Small intestine (tissue), 7 donors: ENCODE measurements at regions not wholly inside any gene's neighbourhood (a gene's known extent, or its start where the extent isn't known, plus 50 kb on each side); places are given as distances from the start of the nearest gene placed in this dataset.

Experiments used
- DNase-seq, 2 donors: peaks; one replicate each; pipeline versions ENCODE4 v3.0.0 to v3.0.0-alpha.2; 2013
- FAIRE-seq: peaks from 2 replicates; lab custom pipeline; 2012; peaks lifted over from hg19 to GRCh38; lab: Jason Lieb, UNC
- H3K27ac ChIP-seq, 3 donors: one replicate each; pipeline ENCODE4 v1.5.1; 2013; ENCODE audit warnings: low read length in 2 of 3, mild to moderate bottlenecking in 2 of 3, control low read depth in 1 of 3, inconsistent platforms in 1 of 3, low read depth in 1 of 3, moderate library complexity in 1 of 3
- H3K27me3 ChIP-seq, 3 donors: one replicate each; pipeline ENCODE4 v1.6.1; 2013; ENCODE audit warnings: low read length in 3 of 3, inconsistent platforms in 1 of 3; ENCODE audit not compliant: control insufficient read depth in 3 of 3, insufficient read depth in 3 of 3
- H3K36me3 ChIP-seq, 3 donors: one replicate each; pipeline ENCODE4 v1.6.1; 2013; ENCODE audit warnings: low read length in 3 of 3, inconsistent platforms in 1 of 3, low read depth in 1 of 3, mild to moderate bottlenecking in 1 of 3, moderate library complexity in 1 of 3; ENCODE audit not compliant: control insufficient read depth in 3 of 3, insufficient read depth in 2 of 3
- H3K4me1 ChIP-seq, 3 donors: one replicate each; pipeline ENCODE4 v1.6.1; 2013; ENCODE audit warnings: low read length in 2 of 3, inconsistent platforms in 1 of 3, low read depth in 1 of 3, mild to moderate bottlenecking in 1 of 3, moderate library complexity in 1 of 3; ENCODE audit not compliant: control insufficient read depth in 3 of 3, insufficient read depth in 2 of 3
- H3K4me3 ChIP-seq, 3 donors: one replicate each; pipeline ENCODE4 v1.5.1; 2013; ENCODE audit warnings: low read length in 3 of 3, control low read depth in 1 of 3, inconsistent platforms in 1 of 3, low read depth in 1 of 3, mild to moderate bottlenecking in 1 of 3, moderate library complexity in 1 of 3
- H3K9me3 ChIP-seq, 2 donors: one replicate each; pipeline ENCODE4 v1.6.1; 2013; ENCODE audit warnings: low read depth in 1 of 2, low read length in 1 of 2; ENCODE audit not compliant: control insufficient read depth in 2 of 2, insufficient read depth in 1 of 2
- WGBS, 3 donors: extraction: QIAGEN DNeasy Blood & Tissue Kit; methylation state at CpG; one replicate each; pipeline ENCODE4 v1.1.7; 2013; 5-methylcytosine and 5-hydroxymethylcytosine counted together
- donor health status: healthy with polysubstance abuse.
- donor health status: control.
- donor health status: control.
- donor health status: Bipolar disorder and iron deficiency.
- donor health status: healthy.

GRCh38 chr5:145471026-145471425, 364.1 kb downstream of the PRELID2 start:
- Histone ChIP-seq H3K36me3 (no peaks in the 10 kb centered on the region), H3K27ac (peak overlapping the region in 1 of 3 donors; percentile 19), H3K9me3 (no peaks in the 10 kb centered on the region), H3K27me3 (no peaks in the 10 kb centered on the region), H3K4me1 (peaks cover 0 to 13% (median 3%) of the 10 kb centered on the region in 3 donors), H3K4me3 (no peak overlapping the region)
- DNase-seq (peak; percentile 24 to 53), FAIRE-seq (no peak)

GRCh38 chr5:145470396-145470979, 364.7 kb downstream of the PRELID2 start:
- Histone ChIP-seq H3K36me3 (no peaks in the 10 kb centered on the region), H3K4me3 (no peak overlapping the region), H3K27me3 (no peaks in the 10 kb centered on the region), H3K27ac (no peak overlapping the region), H3K4me1 (peaks cover 3 to 16% (median 3%) of the 10 kb centered on the region in 3 donors), H3K9me3 (no peaks in the 10 kb centered on the region)
- 69 to 93% (median 88%) methylated on average over 2 of the region's 2 CpGs for WGBS, 3 donors
- no peak for DNase-seq
- no peak for FAIRE-seq

GRCh38 chr5:145467446-145467845, 367.7 kb downstream of the PRELID2 start:
- WGBS, 3 donors = 90 to 93% (median 91%) methylated on average over 3 of the region's 3 CpGs
- no peak for DNase-seq
- Histone ChIP-seq H3K4me1 (peaks cover 3 to 33% (median 7%) of the 10 kb centered on the region in 3 donors), H3K4me3 (no peak overlapping the region), H3K27ac (no peak overlapping the region), H3K36me3 (no peaks in the 10 kb centered on the region), H3K9me3 (no peaks in the 10 kb centered on the region), H3K27me3 (no peaks in the 10 kb centered on the region)
- peak; percentile 10 for FAIRE-seq

GRCh38 chr5:145466533-145466932, 368.6 kb downstream of the PRELID2 start:
- DNase-seq (no peak), FAIRE-seq (no peak)
- WGBS, 3 donors = 85 to 100% (median 90%) methylated on average over 1 of the region's 1 CpG
- no peak overlapping the region for H3K4me3 ChIP-seq
- peaks cover 0 to 27% (median 7%) of the 10 kb centered on the region in 3 donors for H3K4me1 ChIP-seq
- no peaks in the 10 kb centered on the region for H3K9me3 ChIP-seq
- H3K27ac ChIP-seq = no peak overlapping the region
- H3K27me3 ChIP-seq = no peaks in the 10 kb centered on the region
- H3K36me3 ChIP-seq = no peaks in the 10 kb centered on the region

DNA sequence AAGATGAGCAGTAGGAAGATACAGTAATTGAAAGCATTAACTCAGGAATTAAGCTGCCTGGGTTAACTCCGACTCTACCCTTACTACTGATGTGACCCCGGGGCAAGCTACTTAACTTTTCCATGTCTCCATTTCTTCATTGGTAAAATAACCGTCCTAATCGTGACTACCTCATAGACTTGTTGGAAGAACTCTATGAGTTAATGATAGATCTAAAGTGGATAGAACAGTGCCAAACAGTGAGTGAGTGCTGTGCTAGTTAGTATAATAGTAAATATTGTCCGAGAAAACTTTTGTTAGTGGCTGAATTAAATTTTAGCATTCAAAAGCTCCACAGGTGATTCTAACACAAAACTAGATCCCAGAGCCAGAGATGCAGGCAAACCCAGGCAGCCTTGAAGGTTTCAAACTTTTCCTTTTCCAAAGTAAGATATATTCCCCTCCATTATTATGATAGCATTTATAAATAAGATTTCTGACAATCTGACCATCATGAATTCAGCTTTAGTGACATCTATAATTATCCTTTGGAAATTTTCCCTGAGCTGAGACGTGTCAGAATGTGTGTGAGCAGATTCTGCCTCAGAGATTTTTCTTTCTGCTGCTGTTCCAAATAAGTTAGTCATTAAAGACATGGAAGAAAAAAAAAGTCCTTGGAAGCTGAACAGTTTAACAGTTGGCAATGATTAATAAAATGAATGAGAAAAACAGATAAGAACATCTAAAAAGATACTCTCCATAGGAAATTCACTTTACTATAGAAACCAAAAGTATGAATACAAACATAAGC, 369.5 kb downstream of the PRELID2 start:
- Histone ChIP-seq H3K36me3 (no peaks in the 10 kb centered on the region), H3K4me1 (peaks cover 0 to 25% (median 7%) of the 10 kb centered on the region in 3 donors), H3K27me3 (no peaks in the 10 kb centered on the region), H3K4me3 (no peak overlapping the region), H3K27ac (peak overlapping the region in 1 of 3 donors; percentile 74), H3K9me3 (no peaks in the 10 kb centered on the region)
- peak; percentile 39 to 62 for DNase-seq
- no peak for FAIRE-seq
- WGBS, 3 donors = 56 to 75% (median 64%) methylated on average over 6 of the region's 6 CpGs

DNA sequence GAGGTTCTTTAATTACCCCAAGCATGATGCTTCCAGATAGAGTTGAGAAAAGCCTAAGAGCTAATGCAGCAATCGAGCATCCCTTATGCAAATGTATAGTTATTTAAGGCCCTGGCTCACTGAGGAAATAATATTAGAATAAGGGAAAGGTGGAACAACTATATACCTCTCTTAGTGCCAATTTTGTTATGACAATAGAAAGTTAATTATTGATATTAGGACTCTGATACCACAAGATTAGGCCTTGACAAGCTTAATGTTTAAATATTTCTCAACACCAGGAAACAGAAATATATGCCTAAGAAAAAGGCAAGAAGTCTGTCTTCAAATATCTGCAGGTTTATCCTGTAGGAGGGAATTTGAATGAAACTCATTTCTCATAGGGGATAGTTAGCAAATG, 371.0 kb downstream of the PRELID2 start:
- Histone ChIP-seq H3K4me3 (no peak overlapping the region), H3K27me3 (no peaks in the 10 kb centered on the region), H3K9me3 (no peaks in the 10 kb centered on the region), H3K27ac (peak overlapping the region in 2 of 3 donors; percentile 25 to 74), H3K36me3 (no peaks in the 10 kb centered on the region), H3K4me1 (peaks cover 0 to 22% (median 7%) of the 10 kb centered on the region in 3 donors)
- peak; percentile 52 to 56 for DNase-seq
- no peak for FAIRE-seq
- 15 to 61% (median 20%) methylated on average over 1 of the region's 1 CpG for WGBS, 3 donors

GRCh38 chr5:145463634-145464033, 371.5 kb downstream of the PRELID2 start:
- Histone ChIP-seq H3K4me1 (peaks cover 0 to 22% (median 7%) of the 10 kb centered on the region in 3 donors), H3K4me3 (no peak overlapping the region), H3K36me3 (no peaks in the 10 kb centered on the region), H3K27me3 (no peaks in the 10 kb centered on the region), H3K9me3 (no peaks in the 10 kb centered on the region), H3K27ac (peak overlapping the region in 2 of 3 donors; percentile 25 to 74)
- 14 to 58% (median 22%) methylated on average over 1 of the region's 1 CpG for WGBS, 3 donors
- FAIRE-seq (no peak), DNase-seq (peak; percentile 36 to 45)

DNA sequence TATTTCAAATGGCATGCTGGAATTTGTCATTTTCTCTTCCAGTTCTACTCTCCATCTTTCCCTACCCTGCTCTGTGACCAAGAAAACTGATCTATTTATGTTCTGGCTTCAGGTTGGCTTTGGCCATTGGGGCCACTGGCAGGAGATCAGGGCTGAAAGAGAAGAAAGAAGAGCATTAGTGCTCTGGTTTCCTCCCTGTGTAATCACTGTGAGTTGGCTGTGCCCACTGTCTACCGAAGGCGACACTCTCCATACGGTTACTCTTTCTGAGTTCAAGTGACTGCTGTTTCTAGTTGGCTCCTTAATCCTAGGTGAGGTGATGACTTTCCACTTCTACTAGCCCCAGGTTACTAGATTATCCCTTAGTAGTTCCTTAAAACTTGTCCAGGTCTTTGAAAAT, 372.6 kb downstream of the PRELID2 start:
- 93 to 98% (median 97%) methylated on average over 3 of the region's 3 CpGs for WGBS, 3 donors
- H3K9me3 ChIP-seq = no peaks in the 10 kb centered on the region
- H3K4me1 ChIP-seq = peaks cover 0 to 22% (median 7%) of the 10 kb centered on the region in 3 donors
- no peak for DNase-seq
- H3K27me3 ChIP-seq = no peaks in the 10 kb centered on the region
- H3K36me3 ChIP-seq = no peaks in the 10 kb centered on the region
- H3K27ac ChIP-seq = no peak overlapping the region
- H3K4me3 ChIP-seq = no peak overlapping the region
- FAIRE-seq = no peak
